Muscle of leg (tissue), 3 donors: ENCODE measurements at regions not wholly inside any gene's neighbourhood (a gene's known extent, or its start where the extent isn't known, plus 50 kb on each side); places are given as distances from the start of the nearest gene placed in this dataset.
"Not testable (repeated sequence)": the region's sequence is repeated elsewhere in the genome, so short reads cannot be mapped to it uniquely, and the experiment has no call there.

ENCODE experiments used
- DNase-seq: peaks from one replicate; pipeline ENCODE4 v3.0.0; 2013
- H3K27ac ChIP-seq: one replicate; pipeline ENCODE4 v1.5.1; 2013; ENCODE audit warnings: mild to moderate bottlenecking, low read length, control low read depth
- H3K27me3 ChIP-seq: one replicate; pipeline ENCODE4 v1.6.1; 2013; ENCODE audit warnings: low read length; ENCODE audit not compliant: control insufficient read depth, insufficient read depth
- H3K36me3 ChIP-seq: one replicate; pipeline ENCODE4 v1.6.1; 2013; ENCODE audit warnings: low read length; ENCODE audit not compliant: control insufficient read depth, insufficient read depth
- H3K4me1 ChIP-seq: one replicate; pipeline ENCODE4 v1.6.1; 2013; ENCODE audit warnings: low read length; ENCODE audit not compliant: control insufficient read depth, insufficient read depth
- H3K4me3 ChIP-seq: one replicate; pipeline ENCODE4 v1.5.1; 2013; ENCODE audit warnings: low read length, control low read depth
- H3K9me3 ChIP-seq: replicated peaks from 2 replicates; pipeline ENCODE4 v1.6.1; 2013; ENCODE audit warnings: low read depth, low read length; ENCODE audit not compliant: control insufficient read depth
- WGBS: methylation state at CpG from one replicate; pipeline ENCODE4 v1.1.5; 2013; ENCODE audit warnings: missing lambda C conversion rate; ENCODE audit not compliant: insufficient coverage; 5-methylcytosine and 5-hydroxymethylcytosine counted together

- whole genome bisulfite sequencing, result no CpG with 5 or more reads among the region's 4 CpGs
- H3K27me3 ChIP-seq, result no peaks in the 10 kb centered on the region
- peaks cover 36% of the 10 kb centered on the region for H3K9me3 ChIP-seq
- H3K27ac ChIP-seq, result no peak overlapping the region
- no peak for DNase-seq
- no peak overlapping the region for H3K4me3 ChIP-seq
- no peaks in the 10 kb centered on the region for H3K4me1 ChIP-seq
- no peaks in the 10 kb centered on the region for H3K36me3 ChIP-seq
Measured at GRCh38 chr14:106613256-106613655, 1086.9 kb downstream of the TMEM121 start.

- not testable (repeated sequence) for H3K4me1 ChIP-seq, H3K27ac ChIP-seq, DNase-seq, H3K4me3 ChIP-seq, H3K27me3 ChIP-seq, H3K36me3 ChIP-seq
- H3K9me3 ChIP-seq, result peaks cover 26% of the 10 kb centered on the region
- 34% methylated on average over 4 of the region's 9 CpGs for WGBS
Measured at GRCh38 chr14:106618471-106618951, 1092.1 kb downstream of the TMEM121 start.

GRCh38 chr14:106619606-106620005, 1093.2 kb downstream of the TMEM121 start:
- 0% methylated on average over 1 of the region's 1 CpG for WGBS
- no peaks in the 10 kb centered on the region for H3K27me3 ChIP-seq
- no peak overlapping the region for H3K27ac ChIP-seq
- H3K4me3 ChIP-seq, result no peak overlapping the region
- no peaks in the 10 kb centered on the region for H3K36me3 ChIP-seq
- DNase-seq, result no peak
- H3K4me1 ChIP-seq, result no peaks in the 10 kb centered on the region
- peaks cover 30% of the 10 kb centered on the region for H3K9me3 ChIP-seq

GRCh38 chr14:106620368-106620767, 1094.0 kb downstream of the TMEM121 start:
- no peaks in the 10 kb centered on the region for H3K4me1 ChIP-seq
- no peak overlapping the region for H3K27ac ChIP-seq
- DNase-seq, result no peak
- no peaks in the 10 kb centered on the region for H3K27me3 ChIP-seq
- H3K9me3 ChIP-seq, result peaks cover 34% of the 10 kb centered on the region
- WGBS, result 67% methylated on average over 1 of the region's 2 CpGs
- H3K4me3 ChIP-seq, result no peak overlapping the region
- H3K36me3 ChIP-seq, result no peaks in the 10 kb centered on the region

- Histone ChIP-seq H3K27ac (no peak overlapping the region), H3K4me3 (no peak overlapping the region), H3K9me3 (peaks cover 39% of the 10 kb centered on the region), H3K4me1 (no peaks in the 10 kb centered on the region), H3K36me3 (no peaks in the 10 kb centered on the region), H3K27me3 (no peaks in the 10 kb centered on the region)
- 65% methylated on average over 11 of the region's 12 CpGs for WGBS
- DNase-seq, result no peak
Measured at GRCh38 chr14:106622200-106622745, 1095.9 kb downstream of the TMEM121 start.

GRCh38 chr14:106625186-106625585, 1098.8 kb downstream of the TMEM121 start:
- WGBS, result no CpG with 5 or more reads among the region's 3 CpGs
- no peak overlapping the region for H3K27ac ChIP-seq
- no peak for DNase-seq
- H3K4me3 ChIP-seq, result no peak overlapping the region
- peaks cover 41% of the 10 kb centered on the region for H3K9me3 ChIP-seq
- no peaks in the 10 kb centered on the region for H3K4me1 ChIP-seq
- no peaks in the 10 kb centered on the region for H3K36me3 ChIP-seq
- H3K27me3 ChIP-seq, result no peaks in the 10 kb centered on the region

- H3K4me3 ChIP-seq, DNase-seq, H3K27me3 ChIP-seq, H3K27ac ChIP-seq, H3K36me3 ChIP-seq, H3K4me1 ChIP-seq: not testable (repeated sequence)
- peaks cover 42% of the 10 kb centered on the region for H3K9me3 ChIP-seq
- 20% methylated on average over 1 of the region's 4 CpGs for WGBS
Measured at GRCh38 chr14:106626469-106626868, 1100.1 kb downstream of the TMEM121 start.

GRCh38 chr14:106626942-106627588, 1100.7 kb downstream of the TMEM121 start:
- not testable (repeated sequence) for H3K4me3 ChIP-seq, H3K27me3 ChIP-seq, H3K4me1 ChIP-seq, H3K36me3 ChIP-seq, DNase-seq, H3K27ac ChIP-seq
- peaks cover 46% of the 10 kb centered on the region for H3K9me3 ChIP-seq
- WGBS, result 20% methylated on average over 7 of the region's 22 CpGs

GRCh38 chr14:106631879-106632278, 1105.5 kb downstream of the TMEM121 start:
- no CpG with 5 or more reads among the region's 6 CpGs for WGBS
- H3K27ac ChIP-seq, result no peak overlapping the region
- peaks cover 30% of the 10 kb centered on the region for H3K9me3 ChIP-seq
- no peak overlapping the region for H3K4me3 ChIP-seq
- no peaks in the 10 kb centered on the region for H3K27me3 ChIP-seq
- H3K36me3 ChIP-seq, result no peaks in the 10 kb centered on the region
- DNase-seq, result no peak
- no peaks in the 10 kb centered on the region for H3K4me1 ChIP-seq

- H3K27ac ChIP-seq, result no peak overlapping the region
Measured at GRCh38 chr14:106633721-106634120, 1107.3 kb downstream of the TMEM121 start.

More at GRCh38 chr14:106633721-106634120, 1107.3 kb downstream of the TMEM121 start:
- Histone ChIP-seq H3K36me3 (no peaks in the 10 kb centered on the region), H3K9me3 (peaks cover 31% of the 10 kb centered on the region), H3K4me3 (no peak overlapping the region), H3K27me3 (no peaks in the 10 kb centered on the region), H3K4me1 (no peaks in the 10 kb centered on the region)
- WGBS, result no CpG with 5 or more reads among the region's 2 CpGs
- DNase-seq, result no peak
